NCI-H1694 (cell line): ENCODE measurements at regions not wholly inside any gene's neighbourhood (a gene's known extent, or its start where the extent isn't known, plus 50 kb on each side); places are given as distances from the start of the nearest gene placed in this dataset.

Experiments
- DNase-seq: peaks from one replicate; lab custom pipeline; 2025; lab: John Stamatoyannopoulos, UW

- DNase-seq: no peak
Measured at GRCh38 chr12:115176741-115177400, 492.9 kb upstream of the TBX3 start.

GRCh38 chr12:115174920-115175319, 490.9 kb upstream of the TBX3 start:
- no peak for DNase-seq

- no peak for DNase-seq
Measured at GRCh38 chr12:115172521-115172920, 488.5 kb upstream of the TBX3 start.

GRCh38 chr12:115169981-115170380, 486.0 kb upstream of the TBX3 start:
- no peak for DNase-seq

- no peak for DNase-seq
Measured at GRCh38 chr12:115166698-115167315, 482.8 kb upstream of the TBX3 start.

GRCh38 chr12:115163710-115164109, 479.7 kb upstream of the TBX3 start:
- DNase-seq: no peak

- no peak for DNase-seq
Measured at GRCh38 chr12:115160271-115161128, 476.5 kb upstream of the TBX3 start.

- DNase-seq: no peak
Measured at GRCh38 chr12:115158816-115159215, 474.8 kb upstream of the TBX3 start.

- no peak for DNase-seq
Measured at GRCh38 chr12:115155665-115156645, 472.0 kb upstream of the TBX3 start.

GRCh38 chr12:115149685-115150378, 465.9 kb upstream of the TBX3 start:
- no peak for DNase-seq

- DNase-seq: no peak
Measured at GRCh38 chr12:115149279-115149678, 465.3 kb upstream of the TBX3 start.

- DNase-seq: no peak
Measured at GRCh38 chr12:115147916-115148315, 463.9 kb upstream of the TBX3 start.

GRCh38 chr12:115146453-115146852, 462.5 kb upstream of the TBX3 start:
- DNase-seq: no peak

- DNase-seq: no peak
Measured at GRCh38 chr12:115144425-115144824, 460.4 kb upstream of the TBX3 start.

- no peak for DNase-seq
Measured at GRCh38 chr12:115140981-115141655, 457.1 kb upstream of the TBX3 start.

GRCh38 chr12:115137812-115138521, 454.0 kb upstream of the TBX3 start:
- DNase-seq: no peak

GRCh38 chr12:115135800-115136211, 451.8 kb upstream of the TBX3 start:
- DNase-seq: no peak

- DNase-seq: no peak
Measured at GRCh38 chr12:115134298-115134697, 450.3 kb upstream of the TBX3 start.

GRCh38 chr12:115132905-115133304, 448.9 kb upstream of the TBX3 start:
- no peak for DNase-seq

- DNase-seq: no peak
Measured at GRCh38 chr12:115132145-115132544, 448.2 kb upstream of the TBX3 start.
